HepG2 (cell line): ENCODE measurements at regions not wholly inside any gene's neighbourhood (a gene's known extent, or its start where the extent isn't known, plus 50 kb on each side); places are given as distances from the start of the nearest gene placed in this dataset.

Experiments used
- ATAC-seq: fragments of 200-7000 bp; cut with Tn5 transposase; 3 replicates; pipeline ENCODE4 v1.9.1; 2020; ENCODE audit warnings: mild to moderate bottlenecking, moderate library complexity
- BruUV-seq: library from RNA; stranded (reverse); fragments of 400-500 nt; replicated peaks from 2 replicates; lab custom pipeline; 2021; lab: Mats Ljungman, UMichigan
- CTCF ChIA-PET: fragments of 300-600 bp; formaldehyde crosslinking; extraction: SDS; loops from one replicate; lab custom pipeline; 2021; ENCODE audit warnings: low total read pairs, inconsistent platforms, low intra/inter-chr PET ratio; lab: Yijun Ruan, JAX
- POLR2A ChIA-PET: fragments of 350-600 bp; sonication (Branson Sonifier 250); formaldehyde crosslinking; loops from one replicate; lab custom pipeline; 2020; ENCODE audit warnings: antibody characterized with exemption, inconsistent platforms; lab: Yijun Ruan, JAX
- DNase-seq: peaks from one replicate; pipeline ENCODE4 v3.0.0-alpha.2; 2015; ENCODE audit warnings: low spot score
- FAIRE-seq: peaks from 3 replicates; lab custom pipeline; 2011; peaks lifted over from hg19 to GRCh38; lab: Jason Lieb, UNC
- H2AFZ ChIP-seq: one replicate; pipeline ENCODE4 v1.6.1; 2011; ENCODE audit warnings: low read length, inconsistent platforms
- H3K27ac ChIP-seq: fragments of 300-600 bp; 3 replicates; pipeline ENCODE4 v1.8.0; 2011; ENCODE audit warnings: mixed run types, mild to moderate bottlenecking, mixed read lengths, low read length, inconsistent platforms; ENCODE audit not compliant: insufficient read depth; ENCODE audit errors: extremely low read length
- H3K27me3 ChIP-seq, 2 experiments: fragments of 200-600 bp in 1 of 2; 2 replicates in 1 of 2; 3 replicates in 1 of 2; pipeline versions ENCODE4 v1.6.0 to v1.8.0; 2011; ENCODE audit warnings: low read length in 2 of 2, mild to moderate bottlenecking in 2 of 2, moderate library complexity in 2 of 2, inconsistent platforms in 1 of 2; ENCODE audit not compliant: insufficient read depth in 2 of 2, control insufficient read depth in 1 of 2
- H3K36me3 ChIP-seq, 2 experiments: fragments of 200-600 bp in 1 of 2; replicated peaks in 1 of 2; 2 replicates in 1 of 2; 3 replicates in 1 of 2; pipeline versions ENCODE4 v1.5.1 to v1.8.0; 2011; ENCODE audit warnings: low read length in 2 of 2, inconsistent platforms in 1 of 2; ENCODE audit not compliant: insufficient read depth in 2 of 2, control insufficient read depth in 1 of 2
- H3K4me1 ChIP-seq: 2 replicates; pipeline ENCODE4 v1.5.1; 2012; ENCODE audit warnings: low read length, inconsistent platforms; ENCODE audit not compliant: insufficient read depth
- H3K4me2 ChIP-seq: 2 replicates; pipeline ENCODE4 v1.6.0; 2011; ENCODE audit warnings: low read depth, low read length, inconsistent platforms
- H3K4me3 ChIP-seq, 3 experiments: fragments of 200-600 bp in 1 of 3; sonication (generic), shearing (Covaris generic) in 1 of 3; replicated peaks in 1 of 3; 2 replicates each; pipeline ENCODE4 v1.5.1; 2011 to 2016; ENCODE audit warnings: low read length in 3 of 3, inconsistent platforms in 2 of 3, low read depth in 2 of 3, mild to moderate bottlenecking in 2 of 3, control low read depth in 1 of 3, mixed read lengths in 1 of 3; ENCODE audit not compliant: insufficient read depth in 1 of 3
- H3K79me2 ChIP-seq: one replicate; pipeline ENCODE4 v1.6.1; 2011; ENCODE audit warnings: low read length, inconsistent platforms; ENCODE audit not compliant: insufficient read depth
- H3K9ac ChIP-seq: 2 replicates; pipeline ENCODE4 v1.6.0; 2011; ENCODE audit warnings: mild to moderate bottlenecking, low read depth, low read length, inconsistent platforms; ENCODE audit not compliant: insufficient read depth
- H3K9me3 ChIP-seq: 2 replicates; pipeline ENCODE4 v1.5.1; 2012; ENCODE audit warnings: mild to moderate bottlenecking, low read length
- H4K20me1 ChIP-seq: 2 replicates; pipeline ENCODE4 v1.6.0; 2011; ENCODE audit warnings: inconsistent platforms, mild to moderate bottlenecking, low read length, moderate library complexity; ENCODE audit not compliant: insufficient read depth
- GPN1 ChIP-seq: sonication (generic); formaldehyde crosslinking; IDR thresholded peaks from 2 replicates; pipeline ENCODE4 v1.5.1; 2020; ENCODE audit warnings: missing genetic modification reagents, borderline replicate concordance
- MXD4 ChIP-seq: IDR thresholded peaks from 2 replicates; pipeline ENCODE4 v1.6.1; 2016; ENCODE audit warnings: mild to moderate bottlenecking, missing biosample characterization, missing genetic modification reagents
- PHF5A ChIP-seq: IDR thresholded peaks from one replicate; pipeline ENCODE4 v1.6.1; 2018; ENCODE audit warnings: low read depth, missing genetic modification reagents; ENCODE audit not compliant: unreplicated experiment
- PHF8 ChIP-seq: sonication (generic); formaldehyde crosslinking; IDR thresholded peaks from 2 replicates; pipeline ENCODE4 v1.5.0; 2020; ENCODE audit warnings: missing genetic modification reagents
- RORA ChIP-seq: sonication (generic); formaldehyde crosslinking; IDR thresholded peaks from 2 replicates; pipeline ENCODE4 v1.5.0; 2020; ENCODE audit warnings: mild to moderate bottlenecking, missing genetic modification reagents, moderate library complexity
- TAF1 ChIP-seq: sonication (generic); formaldehyde crosslinking; IDR thresholded peaks from 2 replicates; pipeline ENCODE4 v1.4.0; 2020; ENCODE audit warnings: missing genetic modification reagents
- ZNF557 ChIP-seq: sonication (generic); formaldehyde crosslinking; IDR thresholded peaks from 2 replicates; pipeline ENCODE4 v1.4.0; 2020; ENCODE audit warnings: missing genetic modification reagents
- WGBS: methylation state at CpG from one replicate; pipeline ENCODE4 v1.1.6; 2017; ENCODE audit warnings: low lambda C conversion rate; 5-methylcytosine and 5-hydroxymethylcytosine counted together
- in situ Hi-C: cut with HindIII; loops from 2 replicates; pipeline ENCODE4 v1.10.0; 2017; ENCODE audit warnings: low pct_unique_long_range_greater_than_20kb; ENCODE audit not compliant: extremely low pct_ligation_motif_present
- intact Hi-C: fragments of 100-400 bp; cut with micrococcal nuclease; formaldehyde crosslinking; loops from one replicate; pipeline ENCODE4 v1.10.0; 2022; ENCODE audit not compliant: unreplicated experiment
- TF ChIP-seq, protein P1 (sequence below): fragments of 450-650 bp; IDR thresholded peaks from 2 replicates; pipeline ENCODE4 v1.6.1; 2017
- TF ChIP-seq, protein P2 (sequence below): fragments of 450-650 bp; IDR thresholded peaks from 2 replicates; pipeline ENCODE4 v1.6.1; 2016

DNA sequence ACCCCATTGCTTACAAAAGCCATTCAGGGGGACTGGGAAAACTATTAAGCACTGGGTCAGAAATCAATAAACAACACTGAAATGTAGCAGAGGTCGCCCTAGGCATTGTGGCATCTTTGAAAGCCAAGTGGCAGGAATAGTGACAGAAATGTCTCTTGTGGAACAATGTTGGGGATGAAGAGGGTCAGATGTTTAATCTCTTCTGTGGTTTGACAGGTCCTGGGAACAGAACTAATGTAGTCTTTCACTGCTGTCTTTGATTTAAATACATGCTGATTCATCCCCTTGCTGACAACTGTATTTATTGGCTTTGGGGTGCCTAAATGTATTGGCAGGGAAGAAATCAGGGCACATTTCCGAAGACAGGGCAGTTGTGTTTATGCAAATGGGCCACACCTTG lies 194.8 kb downstream of the ATG4C start:
- no peak overlapping the region for H3K9ac ChIP-seq
- intact Hi-C loops (no loop called here), in situ Hi-C loops (no loop called here)
- no peak overlapping the region for H3K27ac ChIP-seq
- peaks cover 1 to 37% of the 10 kb centered on the region in 2 experiments for H3K27me3 ChIP-seq
- no peak overlapping the region for H3K4me2 ChIP-seq
- no TSS peak for BruUV-seq
- H4K20me1 ChIP-seq = no peaks in the 10 kb centered on the region
- no peak overlapping the region for H3K4me3 ChIP-seq
- FAIRE-seq (no peak), DNase-seq (no peak), ATAC-seq (no peak)
- H3K9me3 ChIP-seq = no peaks in the 10 kb centered on the region
- 6% methylated on average over 2 of the region's 2 CpGs for WGBS
- POLR2A ChIA-PET = no interaction called here
- no peaks in the 10 kb centered on the region for H3K4me1 ChIP-seq
- CTCF ChIA-PET = no interaction called here
- H3K79me2 ChIP-seq = no peaks in the 10 kb centered on the region
- H3K36me3 ChIP-seq = no peaks in the 10 kb centered on the region
- no peak overlapping the region for H2AFZ ChIP-seq
- no peak for TF ChIP-seq GPN1 (CRISPR knock-in tag)
- TF ChIP-seq TAF1 (CRISPR knock-in tag) = no peak
- TF ChIP-seq, protein P1, sequence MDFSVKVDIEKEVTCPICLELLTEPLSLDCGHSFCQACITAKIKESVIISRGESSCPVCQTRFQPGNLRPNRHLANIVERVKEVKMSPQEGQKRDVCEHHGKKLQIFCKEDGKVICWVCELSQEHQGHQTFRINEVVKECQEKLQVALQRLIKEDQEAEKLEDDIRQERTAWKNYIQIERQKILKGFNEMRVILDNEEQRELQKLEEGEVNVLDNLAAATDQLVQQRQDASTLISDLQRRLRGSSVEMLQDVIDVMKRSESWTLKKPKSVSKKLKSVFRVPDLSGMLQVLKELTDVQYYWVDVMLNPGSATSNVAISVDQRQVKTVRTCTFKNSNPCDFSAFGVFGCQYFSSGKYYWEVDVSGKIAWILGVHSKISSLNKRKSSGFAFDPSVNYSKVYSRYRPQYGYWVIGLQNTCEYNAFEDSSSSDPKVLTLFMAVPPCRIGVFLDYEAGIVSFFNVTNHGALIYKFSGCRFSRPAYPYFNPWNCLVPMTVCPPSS = no peak
- no peak for TF ChIP-seq PHF5A (CRISPR knock-in tag)
- TF ChIP-seq MXD4 (CRISPR knock-in tag) = no peak
- TF ChIP-seq PHF8 (CRISPR knock-in tag) = no peak

DNA sequence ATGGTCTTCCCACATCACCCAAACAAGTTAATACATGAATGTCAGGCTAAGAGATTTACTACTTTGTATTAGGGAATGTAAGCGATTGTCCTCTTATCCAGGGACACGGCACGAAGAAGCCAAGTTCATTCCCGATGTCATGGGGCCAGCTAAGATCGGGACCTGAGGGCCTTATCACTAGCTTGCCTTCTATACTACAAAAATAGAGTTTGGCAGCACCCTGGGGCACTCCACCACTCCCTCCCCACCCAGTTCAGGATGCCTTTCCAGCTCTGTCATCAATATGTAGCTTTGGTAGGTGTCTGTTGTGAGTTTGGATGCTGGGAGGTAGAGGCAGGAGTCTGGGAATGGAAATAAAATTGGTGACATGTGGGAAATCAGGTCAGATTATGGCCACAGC lies 197.5 kb downstream of the ATG4C start:
- Histone ChIP-seq H2AFZ (no peak overlapping the region), H3K4me2 (no peak overlapping the region), H3K4me3 (no peak overlapping the region), H3K9me3 (no peaks in the 10 kb centered on the region), H3K9ac (no peak overlapping the region), H3K4me1 (no peaks in the 10 kb centered on the region)
- CTCF ChIA-PET = no interaction called here
- no peak for DNase-seq
- no peak for FAIRE-seq
- TF ChIP-seq RORA (CRISPR knock-in tag) (no peak), ZNF557 (CRISPR knock-in tag) (no peak)
- TF ChIP-seq, protein P2, sequence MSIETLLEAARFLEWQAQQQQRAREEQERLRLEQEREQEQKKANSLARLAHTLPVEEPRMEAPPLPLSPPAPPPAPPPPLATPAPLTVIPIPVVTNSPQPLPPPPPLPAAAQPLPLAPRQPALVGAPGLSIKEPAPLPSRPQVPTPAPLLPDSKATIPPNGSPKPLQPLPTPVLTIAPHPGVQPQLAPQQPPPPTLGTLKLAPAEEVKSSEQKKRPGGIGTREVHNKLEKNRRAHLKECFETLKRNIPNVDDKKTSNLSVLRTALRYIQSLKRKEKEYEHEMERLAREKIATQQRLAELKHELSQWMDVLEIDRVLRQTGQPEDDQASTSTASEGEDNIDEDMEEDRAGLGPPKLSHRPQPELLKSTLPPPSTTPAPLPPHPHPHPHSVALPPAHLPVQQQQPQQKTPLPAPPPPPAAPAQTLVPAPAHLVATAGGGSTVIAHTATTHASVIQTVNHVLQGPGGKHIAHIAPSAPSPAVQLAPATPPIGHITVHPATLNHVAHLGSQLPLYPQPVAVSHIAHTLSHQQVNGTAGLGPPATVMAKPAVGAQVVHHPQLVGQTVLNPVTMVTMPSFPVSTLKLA = peak; percentile 21; the same call in 1 of the 2 replicates
- TF ChIP-seq, all 625 proteins: peak for 1
- POLR2A ChIA-PET = no interaction called here
- intact Hi-C loops (no loop called here), in situ Hi-C loops (no loop called here)
- ATAC-seq = no peak
- no peaks in the 10 kb centered on the region for H4K20me1 ChIP-seq
- H3K36me3 ChIP-seq = no peaks in the 10 kb centered on the region
- H3K27me3 ChIP-seq = peaks cover 1 to 32% of the 10 kb centered on the region in 2 experiments
- H3K79me2 ChIP-seq = no peaks in the 10 kb centered on the region
- H3K27ac ChIP-seq = no peak overlapping the region
- WGBS = 48% methylated on average over 5 of the region's 5 CpGs
- no TSS peak for BruUV-seq
